Esophagus squamous epithelium (tissue), 4 donors: ENCODE measurements at regions not wholly inside any gene's neighbourhood (a gene's known extent, or its start where the extent isn't known, plus 50 kb on each side); places are given as distances from the start of the nearest gene placed in this dataset.

Experiments used
- POLR2A ChIP-seq, 4 donors: fragments of 450-650 bp; IDR thresholded peaks; one replicate each; pipeline ENCODE4 v1.6.1; 2017; ENCODE audit warnings: antibody characterized with exemption in 4 of 4, mild to moderate bottlenecking in 4 of 4, moderate library complexity in 3 of 4
- TF ChIP-seq, protein P1 (sequence below), 6 experiments: fragments of 450-650 bp in 4 of 6; fragments of 200-600 bp in 2 of 6; sonication (generic) in 2 of 6; IDR thresholded peaks; one replicate each; pipeline ENCODE4 v1.5.1; 2016 to 2019; ENCODE audit warnings: antibody characterized with exemption in 6 of 6, mild to moderate bottlenecking in 4 of 6, moderate library complexity in 4 of 6

DNA sequence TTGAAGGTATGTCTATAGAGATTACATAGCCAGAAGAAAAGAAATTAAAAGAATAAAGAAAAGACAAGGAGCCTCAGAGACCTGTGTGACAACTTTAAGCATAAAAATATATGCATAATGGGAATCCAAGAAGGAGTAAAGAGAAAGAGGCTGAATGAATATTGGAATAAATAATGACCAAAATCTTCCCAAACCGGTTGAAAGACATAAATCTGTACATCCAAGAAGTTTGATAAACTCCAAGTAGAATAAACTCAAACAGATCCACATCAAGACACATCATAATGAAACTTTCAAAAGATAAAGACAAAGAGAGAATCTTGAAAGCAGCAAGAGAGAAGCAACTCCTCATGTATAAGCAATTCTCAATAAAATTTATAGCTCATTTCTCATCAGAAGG, 132.4 kb upstream of the ZNF516 start:
- TF ChIP-seq, protein P1, sequence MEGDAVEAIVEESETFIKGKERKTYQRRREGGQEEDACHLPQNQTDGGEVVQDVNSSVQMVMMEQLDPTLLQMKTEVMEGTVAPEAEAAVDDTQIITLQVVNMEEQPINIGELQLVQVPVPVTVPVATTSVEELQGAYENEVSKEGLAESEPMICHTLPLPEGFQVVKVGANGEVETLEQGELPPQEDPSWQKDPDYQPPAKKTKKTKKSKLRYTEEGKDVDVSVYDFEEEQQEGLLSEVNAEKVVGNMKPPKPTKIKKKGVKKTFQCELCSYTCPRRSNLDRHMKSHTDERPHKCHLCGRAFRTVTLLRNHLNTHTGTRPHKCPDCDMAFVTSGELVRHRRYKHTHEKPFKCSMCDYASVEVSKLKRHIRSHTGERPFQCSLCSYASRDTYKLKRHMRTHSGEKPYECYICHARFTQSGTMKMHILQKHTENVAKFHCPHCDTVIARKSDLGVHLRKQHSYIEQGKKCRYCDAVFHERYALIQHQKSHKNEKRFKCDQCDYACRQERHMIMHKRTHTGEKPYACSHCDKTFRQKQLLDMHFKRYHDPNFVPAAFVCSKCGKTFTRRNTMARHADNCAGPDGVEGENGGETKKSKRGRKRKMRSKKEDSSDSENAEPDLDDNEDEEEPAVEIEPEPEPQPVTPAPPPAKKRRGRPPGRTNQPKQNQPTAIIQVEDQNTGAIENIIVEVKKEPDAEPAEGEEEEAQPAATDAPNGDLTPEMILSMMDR (IDR thresholded peaks at IDR 0.05): no peak
- no peak for TF ChIP-seq POLR2A (IDR thresholded peaks at IDR 0.05)
